ENCODE measurements at regions not wholly inside any gene's neighbourhood (a gene's known extent, or its start where the extent isn't known, plus 50 kb on each side); places are given as distances from the start of the nearest gene placed in this dataset.
"Not testable (repeated sequence)": the region's sequence is repeated elsewhere in the genome, so short reads cannot be mapped to it uniquely, and the experiment has no call there.

DNA sequence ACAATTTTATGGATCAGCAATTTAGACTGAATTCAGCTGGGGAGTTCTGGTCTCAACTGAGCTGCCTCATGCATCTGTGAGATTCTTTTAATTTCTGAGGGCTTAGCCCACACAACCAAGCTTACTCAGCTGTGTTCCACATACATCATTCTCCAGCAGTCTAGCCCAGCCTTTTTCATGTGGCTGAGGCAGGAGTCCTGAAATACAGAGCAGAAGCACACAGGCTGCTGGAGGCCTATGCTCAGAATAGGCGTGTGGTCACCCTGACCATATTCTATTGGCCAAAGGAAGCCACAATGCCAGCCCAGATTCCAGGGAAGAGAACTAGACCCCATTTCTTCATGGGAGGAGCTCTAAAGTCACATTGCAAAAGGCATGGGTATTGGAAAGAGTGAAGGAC is 72.3 kb upstream of the DHRS4 start:
- 81% methylated on average over 1 of the region's 1 CpG for WGBS
- H3K4me3 ChIP-seq (ENCODE audit: low read depth, low read length): no peak overlapping the region
- H3K4me1 ChIP-seq (ENCODE audit: insufficient read depth): no peaks in the 10 kb centered on the region
- H3K36me3 ChIP-seq (ENCODE audit: insufficient read depth): no peaks in the 10 kb centered on the region
- H3K27ac ChIP-seq (ENCODE audit: low read depth): no peak overlapping the region
- no peak for DNase-seq (ENCODE audit: extremely low spot score)

DNA sequence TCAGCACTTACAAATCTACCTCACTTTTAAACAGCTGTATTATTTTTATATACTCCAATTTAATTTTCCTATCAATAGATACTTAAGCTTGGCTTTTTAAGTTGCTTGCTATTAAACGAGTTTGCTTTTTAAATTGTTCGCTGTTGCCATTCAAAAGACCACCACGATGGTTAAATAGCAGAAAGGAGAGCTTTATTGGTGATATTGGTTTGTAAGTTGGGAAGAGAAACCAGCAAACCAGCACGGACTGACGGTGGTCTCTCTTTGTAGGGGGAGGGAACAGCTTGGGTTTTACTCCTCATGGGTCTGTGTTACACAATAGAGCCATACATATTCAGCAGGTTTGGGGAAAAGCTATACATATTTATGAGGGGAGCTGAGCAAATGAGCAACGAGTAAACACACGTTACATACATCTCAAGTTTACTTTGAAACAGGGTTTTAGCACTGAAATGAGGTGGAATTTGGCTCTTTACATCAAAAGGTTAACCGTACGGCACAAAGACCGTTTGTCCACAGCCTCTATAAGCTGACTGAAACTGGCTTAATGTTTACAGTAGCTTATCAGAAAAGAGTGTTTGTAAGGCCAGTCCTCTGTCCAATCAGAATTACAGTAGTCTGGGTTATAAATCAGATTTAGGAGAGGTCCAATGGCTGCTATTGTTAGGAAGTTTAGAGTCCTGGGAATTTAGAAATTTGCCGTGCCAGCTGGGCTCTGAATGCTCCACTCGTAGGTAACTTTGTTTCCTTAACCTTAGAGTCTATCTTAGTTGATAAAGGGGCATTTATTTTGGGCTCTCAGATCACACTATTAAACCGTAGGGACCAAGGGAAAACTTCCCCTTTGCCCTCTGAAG is 69.7 kb upstream of the DHRS4 start:
- no peaks in the 10 kb centered on the region for H3K36me3 ChIP-seq (ENCODE audit: insufficient read depth)
- H3K27ac ChIP-seq (ENCODE audit: low read depth): no peak overlapping the region
- H3K4me1 ChIP-seq (ENCODE audit: insufficient read depth): no peaks in the 10 kb centered on the region
- H3K4me3 ChIP-seq (ENCODE audit: low read depth, low read length): no peak overlapping the region
- WGBS: 28% methylated on average over 13 of the region's 13 CpGs
- DNase-seq (ENCODE audit: extremely low spot score): no peak

- no peak for DNase-seq (ENCODE audit: extremely low spot score)
- H3K4me3 ChIP-seq (ENCODE audit: low read depth, low read length): no peak overlapping the region
- no peaks in the 10 kb centered on the region for H3K4me1 ChIP-seq (ENCODE audit: insufficient read depth)
- no peak overlapping the region for H3K27ac ChIP-seq (ENCODE audit: low read depth)
- WGBS: 76% methylated on average over 5 of the region's 5 CpGs
- H3K36me3 ChIP-seq (ENCODE audit: insufficient read depth): no peaks in the 10 kb centered on the region
Observed at GRCh38 chr14:23884541-23884904, 69.0 kb upstream of the DHRS4 start.

DNA sequence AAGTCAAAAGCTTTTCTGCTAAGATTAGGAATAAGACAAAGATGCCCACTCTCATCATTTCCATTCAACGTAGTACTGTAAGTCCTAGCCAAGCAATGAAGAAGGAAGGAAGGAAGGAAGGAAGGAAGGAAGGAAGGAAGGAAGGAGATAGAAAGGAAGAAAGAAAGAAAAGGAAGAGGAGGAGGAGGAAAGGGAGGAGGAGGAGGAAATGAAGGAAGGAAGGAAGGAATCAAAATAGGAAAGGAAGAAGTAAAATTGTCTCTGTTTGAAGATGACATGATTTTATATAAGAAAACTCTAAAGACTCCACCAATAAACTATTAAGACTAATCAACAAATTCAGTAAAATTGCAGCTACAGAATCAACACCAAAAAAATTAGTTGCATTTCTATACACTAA is 66.0 kb upstream of the DHRS4 start:
- H3K4me1 ChIP-seq (ENCODE audit: insufficient read depth): no peaks in the 10 kb centered on the region
- no peaks in the 10 kb centered on the region for H3K36me3 ChIP-seq (ENCODE audit: insufficient read depth)
- WGBS: 89% methylated on average over 1 of the region's 1 CpG
- no peak overlapping the region for H3K4me3 ChIP-seq (ENCODE audit: low read depth, low read length)
- H3K27ac ChIP-seq (ENCODE audit: low read depth): no peak overlapping the region
- no peak for DNase-seq (ENCODE audit: extremely low spot score)

DNA sequence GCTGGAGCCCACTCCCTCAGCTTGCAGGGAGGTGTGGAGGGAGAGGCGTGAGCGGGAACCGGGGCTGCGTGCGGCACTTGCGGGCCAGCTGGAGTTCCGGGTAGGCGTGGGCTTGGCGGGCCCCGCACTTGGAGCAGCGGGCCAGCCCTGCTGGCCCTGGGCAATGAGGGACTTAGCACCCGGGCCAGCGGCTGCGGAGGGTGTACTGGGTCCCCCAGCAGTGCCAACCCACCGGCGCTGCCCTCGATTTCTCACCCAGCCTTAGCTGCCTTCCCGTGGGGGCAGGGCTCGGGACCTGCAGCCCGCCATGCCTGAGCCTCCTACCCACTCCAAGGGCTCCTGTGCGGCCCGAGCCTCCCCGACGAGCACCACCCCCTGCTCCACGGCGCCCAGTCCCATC is 61.9 kb upstream of the DHRS4 start:
- H3K4me3 ChIP-seq (ENCODE audit: low read depth, low read length); H3K4me1 ChIP-seq (ENCODE audit: insufficient read depth); DNase-seq (ENCODE audit: extremely low spot score); H3K27ac ChIP-seq (ENCODE audit: low read depth); H3K36me3 ChIP-seq (ENCODE audit: insufficient read depth): not testable (repeated sequence)
- WGBS: 95% methylated on average over 26 of the region's 26 CpGs

GRCh38 chr14:23892289-23892688 is 61.3 kb upstream of the DHRS4 start:
- 87% methylated on average over 3 of the region's 3 CpGs for WGBS
- not testable (repeated sequence) for H3K36me3 ChIP-seq (ENCODE audit: insufficient read depth); DNase-seq (ENCODE audit: extremely low spot score)

DNA sequence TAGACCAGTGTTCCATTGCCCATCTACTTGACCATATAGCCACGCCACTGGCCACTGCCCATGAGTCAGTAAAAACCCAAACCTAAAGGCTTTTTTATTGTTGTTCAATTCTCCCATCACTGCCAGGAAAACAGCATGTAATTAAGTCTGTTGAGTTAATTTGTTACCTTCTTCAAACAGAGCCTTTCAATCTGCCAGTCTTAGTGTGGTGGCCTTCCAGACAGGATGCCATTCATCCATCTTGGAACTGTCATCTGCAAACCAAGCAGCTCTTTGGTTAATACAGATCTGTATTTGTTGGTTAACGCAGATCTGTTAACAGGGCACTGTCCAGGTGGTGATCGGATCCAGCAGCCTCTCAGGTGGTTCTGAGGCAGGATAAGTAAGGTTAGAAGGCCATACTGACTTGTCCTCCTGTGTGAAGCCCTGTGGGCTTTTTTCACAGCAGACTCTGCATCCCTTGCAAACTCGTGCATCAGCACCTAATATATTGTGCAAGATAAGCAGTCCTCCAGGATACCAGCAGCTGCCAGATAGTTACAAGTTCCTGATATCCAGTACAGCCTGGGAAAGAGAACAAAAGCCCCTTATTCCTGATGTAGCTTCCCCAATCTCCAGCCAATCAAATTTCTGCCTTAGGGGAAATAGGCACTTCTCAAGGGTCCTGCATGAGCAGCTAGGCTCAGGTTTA is 59.1 kb upstream of the DHRS4 start:
- WGBS: 64% methylated on average over 4 of the region's 4 CpGs
- H3K27ac ChIP-seq (ENCODE audit: low read depth): no peak overlapping the region

More at GRCh38 chr14:23892289-23892688, 61.3 kb upstream of the DHRS4 start:
- H3K4me1 ChIP-seq (ENCODE audit: insufficient read depth); H3K27ac ChIP-seq (ENCODE audit: low read depth); H3K4me3 ChIP-seq (ENCODE audit: low read depth, low read length): not testable (repeated sequence)

DNA sequence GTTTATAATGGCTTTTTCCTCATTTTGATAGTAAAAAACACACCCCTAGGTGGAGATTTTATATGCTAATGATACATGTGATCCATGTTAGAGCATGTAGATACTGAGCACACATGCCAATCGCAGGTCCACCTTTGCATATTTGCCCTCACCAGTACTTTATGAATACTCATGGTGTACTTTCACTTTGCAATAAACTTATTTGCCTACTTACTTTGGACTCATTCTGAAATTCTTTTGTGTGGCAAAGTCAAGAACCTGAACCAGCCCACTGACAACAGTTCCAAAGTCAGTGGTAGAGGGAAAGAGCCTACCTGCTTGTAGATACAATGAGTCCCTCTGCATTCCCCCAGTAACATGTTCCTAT is 58.5 kb upstream of the DHRS4 start:
- Histone ChIP-seq H3K4me1 (ENCODE audit: insufficient read depth) (no peaks in the 10 kb centered on the region), H3K4me3 (ENCODE audit: low read depth, low read length) (no peak overlapping the region), H3K36me3 (ENCODE audit: insufficient read depth) (no peaks in the 10 kb centered on the region), H3K27ac (ENCODE audit: low read depth) (no peak overlapping the region)
- WGBS: 81% methylated on average over 1 of the region's 1 CpG
- DNase-seq (ENCODE audit: extremely low spot score): no peak

More for the DNA sequence above, 59.1 kb upstream of the DHRS4 start:
- H3K4me3 ChIP-seq (ENCODE audit: low read depth, low read length): no peak overlapping the region
- H3K4me1 ChIP-seq (ENCODE audit: insufficient read depth): no peaks in the 10 kb centered on the region
- H3K36me3 ChIP-seq (ENCODE audit: insufficient read depth): no peaks in the 10 kb centered on the region
- no peak for DNase-seq (ENCODE audit: extremely low spot score)

- WGBS: 62% methylated on average over 3 of the region's 3 CpGs
- DNase-seq (ENCODE audit: extremely low spot score): no peak
- no peaks in the 10 kb centered on the region for H3K36me3 ChIP-seq (ENCODE audit: insufficient read depth)
- H3K4me3 ChIP-seq (ENCODE audit: low read depth, low read length): no peak overlapping the region
- no peak overlapping the region for H3K27ac ChIP-seq (ENCODE audit: low read depth)
- no peaks in the 10 kb centered on the region for H3K4me1 ChIP-seq (ENCODE audit: insufficient read depth)
Observed at GRCh38 chr14:23895480-23895879, 58.1 kb upstream of the DHRS4 start.

GRCh38 chr14:23896609-23897153 is 56.9 kb upstream of the DHRS4 start:
- H3K4me3 ChIP-seq (ENCODE audit: low read depth, low read length): no peak overlapping the region
- no peak overlapping the region for H3K27ac ChIP-seq (ENCODE audit: low read depth)
- H3K36me3 ChIP-seq (ENCODE audit: insufficient read depth): no peaks in the 10 kb centered on the region
- DNase-seq (ENCODE audit: extremely low spot score): no peak
- 49% methylated on average over 5 of the region's 5 CpGs for WGBS
- no peaks in the 10 kb centered on the region for H3K4me1 ChIP-seq (ENCODE audit: insufficient read depth)

DNA sequence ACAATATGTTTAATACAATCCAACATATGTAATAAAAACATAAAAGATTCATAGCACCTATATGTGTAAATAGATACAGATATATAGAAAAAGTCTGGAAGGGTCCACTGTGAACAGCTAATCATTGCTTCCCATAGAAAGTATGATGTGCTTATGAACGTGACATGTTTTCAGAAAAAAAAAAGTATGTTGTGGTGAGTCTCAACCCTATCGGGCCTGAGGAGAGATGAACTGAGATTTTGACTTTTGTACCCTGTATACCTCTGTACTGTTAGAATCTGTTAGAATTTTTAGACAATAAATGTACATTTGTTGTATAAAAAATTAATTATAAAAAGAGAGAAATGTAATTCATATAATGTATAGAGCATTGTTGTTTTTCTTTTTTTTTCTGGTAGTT is 56.3 kb upstream of the DHRS4 start:
- not testable (repeated sequence) for H3K27ac ChIP-seq (ENCODE audit: low read depth); H3K4me3 ChIP-seq (ENCODE audit: low read depth, low read length); H3K4me1 ChIP-seq (ENCODE audit: insufficient read depth); H3K36me3 ChIP-seq (ENCODE audit: insufficient read depth); DNase-seq (ENCODE audit: extremely low spot score)
- WGBS: 83% methylated on average over 2 of the region's 2 CpGs

DNA sequence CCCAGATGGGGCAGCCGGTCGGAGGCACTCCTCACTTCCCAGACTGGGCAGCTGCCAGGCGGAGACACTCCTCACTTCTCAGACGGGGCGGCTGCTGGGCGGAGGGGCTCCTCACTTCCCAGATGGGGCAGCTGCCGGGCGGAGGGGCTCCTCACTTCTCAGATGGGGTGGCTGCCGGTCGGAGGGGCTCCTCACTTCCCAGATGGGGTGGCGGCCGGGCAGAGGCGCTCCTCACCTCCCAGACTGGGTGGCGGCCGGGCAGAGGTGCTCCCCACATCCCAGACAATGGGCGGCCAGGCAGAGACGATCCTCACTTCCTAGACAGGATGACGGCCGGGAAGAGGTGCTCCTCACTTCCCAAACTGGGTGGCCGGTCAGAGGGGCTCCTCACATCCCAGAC is 55.2 kb upstream of the DHRS4 start:
- not testable (repeated sequence) for H3K27ac ChIP-seq (ENCODE audit: low read depth); H3K4me3 ChIP-seq (ENCODE audit: low read depth, low read length); H3K36me3 ChIP-seq (ENCODE audit: insufficient read depth); DNase-seq (ENCODE audit: extremely low spot score); H3K4me1 ChIP-seq (ENCODE audit: insufficient read depth)
- 89% methylated on average over 20 of the region's 20 CpGs for WGBS

DNA sequence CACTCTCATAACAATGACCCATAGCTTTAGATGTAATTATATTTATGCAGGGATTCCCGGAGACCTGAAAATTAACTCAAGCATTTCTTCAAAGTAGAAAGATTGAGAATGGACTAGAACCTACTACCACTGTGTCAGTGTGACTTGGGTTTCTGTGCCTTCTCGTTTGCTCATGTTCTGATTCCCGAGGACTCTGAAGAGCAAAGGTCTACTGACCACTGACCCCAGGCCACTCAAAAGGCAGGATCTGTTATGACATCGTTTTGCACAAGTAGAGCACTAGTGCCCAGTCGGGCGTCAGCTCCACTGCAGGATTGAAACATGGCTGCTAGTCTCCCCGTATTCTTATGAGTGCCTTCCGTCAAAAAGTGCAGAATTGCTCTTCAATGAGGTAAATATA is 53.8 kb upstream of the DHRS4 start:
- no peak for DNase-seq (ENCODE audit: extremely low spot score)
- 91% methylated on average over 8 of the region's 8 CpGs for WGBS
- no peak overlapping the region for H3K27ac ChIP-seq (ENCODE audit: low read depth)
- H3K4me1 ChIP-seq (ENCODE audit: insufficient read depth): no peaks in the 10 kb centered on the region
- H3K4me3 ChIP-seq (ENCODE audit: low read depth, low read length): no peak overlapping the region
- no peaks in the 10 kb centered on the region for H3K36me3 ChIP-seq (ENCODE audit: insufficient read depth)

GRCh38 chr14:23903442-23903841 is 50.1 kb upstream of the DHRS4 start:
- no peak for DNase-seq (ENCODE audit: extremely low spot score)
- Histone ChIP-seq H3K36me3 (ENCODE audit: insufficient read depth) (no peaks in the 10 kb centered on the region), H3K27ac (ENCODE audit: low read depth) (no peak overlapping the region), H3K4me1 (ENCODE audit: insufficient read depth) (no peaks in the 10 kb centered on the region), H3K4me3 (ENCODE audit: low read depth, low read length) (no peak overlapping the region)
- 79% methylated on average over 4 of the region's 4 CpGs for WGBS
